Naive thymus-derived CD8-positive, alpha-beta T cell (primary cell): ENCODE measurements at regions not wholly inside any gene's neighbourhood (a gene's known extent, or its start where the extent isn't known, plus 50 kb on each side); places are given as distances from the start of the nearest gene placed in this dataset.

Experiments
- ATAC-seq, 2 donors: fragments of 150-1000 bp; cut with Tn5 transposase in 1 of 2; sonication (Bioruptor Pico), chemical (Tn5 transposase) in 1 of 2; 1 replicate in 1 of 2; 2 replicates in 1 of 2; pipeline ENCODE4 v1.10.0; 2021; ENCODE audit warnings: mild to moderate bottlenecking in 2 of 2, moderate library complexity in 2 of 2
- POLR2A ChIA-PET: fragments of 350-600 bp; sonication (Branson Sonifier 250); formaldehyde crosslinking; loops from one replicate; lab custom pipeline; 2021; ENCODE audit warnings: antibody characterized with exemption; lab: Charles Lee
- DNase-seq, 10 donors: peaks; one replicate each; pipeline versions ENCODE4 v3.0.0 to v3.0.0-alpha.2; 2020 to 2022
- H3K27ac Mint-ChIP-seq, 10 donors: one replicate each; pipeline ENCODE4 v1.8.0; 2020 to 2022; ENCODE audit warnings: mild to moderate bottlenecking in 10 of 10, mixed read lengths in 10 of 10, moderate library complexity in 4 of 10, inconsistent platforms in 1 of 10
- H3K27me3 Mint-ChIP-seq, 5 donors: one replicate each; pipeline ENCODE4 v1.8.0; 2021 to 2022; ENCODE audit warnings: mixed read lengths in 5 of 5
- H3K36me3 Mint-ChIP-seq, 3 donors: one replicate each; pipeline ENCODE4 v1.8.0; 2020 to 2022; ENCODE audit warnings: mixed read lengths in 3 of 3, mild to moderate bottlenecking in 2 of 3, inconsistent platforms in 1 of 3
- H3K4me1 Mint-ChIP-seq, 4 donors: one replicate each; pipeline ENCODE4 v1.8.0; 2021 to 2022; ENCODE audit warnings: mixed read lengths in 4 of 4
- H3K4me3 Mint-ChIP-seq, 10 donors: one replicate each; pipeline ENCODE4 v1.8.0; 2020 to 2022; ENCODE audit warnings: mild to moderate bottlenecking in 10 of 10, mixed read lengths in 10 of 10, moderate library complexity in 6 of 10, inconsistent platforms in 1 of 10
- H3K9me3 Mint-ChIP-seq, 9 donors: one replicate each; pipeline ENCODE4 v1.8.0; 2020 to 2022; ENCODE audit warnings: mixed read lengths in 9 of 9, mild to moderate bottlenecking in 3 of 9, inconsistent platforms in 1 of 9, moderate library complexity in 1 of 9

GRCh38 chr6:113756290-113756665 is 100.9 kb upstream of the MARCKS start:
- Mint-ChIP-seq H3K4me1 (no peaks in the 10 kb centered on the region), H3K9me3 (peaks cover 0 to 2% (median 0%) of the 10 kb centered on the region in 9 donors), H3K27ac (no peak overlapping the region), H3K36me3 (no peaks in the 10 kb centered on the region), H3K4me3 (no peak overlapping the region), H3K27me3 (no peaks in the 10 kb centered on the region)
- POLR2A ChIA-PET = no interaction called here
- ATAC-seq = no peak
- DNase-seq = no peak

DNA sequence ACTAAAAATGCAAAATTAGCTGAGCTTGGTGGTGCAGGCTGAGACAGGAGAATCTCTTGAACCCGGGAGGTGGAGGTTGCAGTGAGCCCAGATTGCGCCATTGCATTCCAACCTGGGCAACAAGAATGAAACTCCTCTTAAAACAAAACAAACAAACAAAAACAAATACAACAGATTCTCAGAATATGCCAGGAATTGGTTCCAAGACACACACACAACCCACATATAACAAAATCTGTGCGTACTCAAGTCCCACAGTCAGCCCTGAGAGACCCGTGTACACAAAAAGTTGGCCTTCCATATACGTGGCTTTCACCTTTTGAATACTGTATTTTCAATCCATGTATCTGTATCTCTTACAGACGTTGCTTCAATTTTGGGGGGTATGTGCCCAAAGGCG is 98.9 kb upstream of the MARCKS start:
- H3K27me3 Mint-ChIP-seq = no peaks in the 10 kb centered on the region
- no peak overlapping the region for H3K27ac Mint-ChIP-seq
- ATAC-seq = no peak

GRCh38 chr6:113758826-113759574 is 98.1 kb upstream of the MARCKS start:
- Mint-ChIP-seq H3K36me3 (no peaks in the 10 kb centered on the region), H3K4me1 (no peaks in the 10 kb centered on the region), H3K27me3 (peaks cover 0 to 2% (median 0%) of the 10 kb centered on the region in 5 donors), H3K4me3 (no peak overlapping the region), H3K9me3 (peaks cover 0 to 2% (median 0%) of the 10 kb centered on the region in 9 donors), H3K27ac (no peak overlapping the region)
- POLR2A ChIA-PET = no interaction called here
- DNase-seq = no peak
- ATAC-seq = no peak

More for the DNA sequence above, 98.9 kb upstream of the MARCKS start:
- peaks cover 0 to 2% (median 0%) of the 10 kb centered on the region in 9 donors for H3K9me3 Mint-ChIP-seq
- H3K4me3 Mint-ChIP-seq = no peak overlapping the region
- no peak for DNase-seq
- no peaks in the 10 kb centered on the region for H3K36me3 Mint-ChIP-seq
- H3K4me1 Mint-ChIP-seq = no peaks in the 10 kb centered on the region
- POLR2A ChIA-PET = no interaction called here

DNA sequence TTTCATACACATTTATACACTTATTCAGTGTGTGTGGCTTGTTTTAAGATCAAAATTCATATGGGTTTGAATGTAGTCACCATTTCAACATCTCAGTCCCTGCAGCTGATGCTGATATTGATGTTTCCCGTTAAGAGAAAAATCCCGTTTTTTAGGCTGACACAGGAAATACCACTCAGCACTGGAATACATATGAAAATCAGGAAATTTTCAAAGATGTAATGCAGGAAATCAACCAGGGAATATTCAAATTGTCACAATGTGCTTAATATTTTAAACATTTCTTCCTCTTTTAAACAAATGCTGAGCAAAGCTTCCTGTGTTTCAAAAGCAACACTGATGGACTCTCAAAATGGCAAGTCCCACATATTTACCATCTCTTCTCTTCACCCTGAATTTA is 94.5 kb upstream of the MARCKS start:
- Mint-ChIP-seq H3K9me3 (peaks cover 0 to 2% (median 0%) of the 10 kb centered on the region in 9 donors), H3K4me1 (no peaks in the 10 kb centered on the region), H3K36me3 (no peaks in the 10 kb centered on the region), H3K4me3 (no peak overlapping the region), H3K27me3 (peaks cover 0 to 2% (median 0%) of the 10 kb centered on the region in 5 donors), H3K27ac (no peak overlapping the region)
- ATAC-seq (no peak), DNase-seq (no peak)
- POLR2A ChIA-PET = no interaction called here

DNA sequence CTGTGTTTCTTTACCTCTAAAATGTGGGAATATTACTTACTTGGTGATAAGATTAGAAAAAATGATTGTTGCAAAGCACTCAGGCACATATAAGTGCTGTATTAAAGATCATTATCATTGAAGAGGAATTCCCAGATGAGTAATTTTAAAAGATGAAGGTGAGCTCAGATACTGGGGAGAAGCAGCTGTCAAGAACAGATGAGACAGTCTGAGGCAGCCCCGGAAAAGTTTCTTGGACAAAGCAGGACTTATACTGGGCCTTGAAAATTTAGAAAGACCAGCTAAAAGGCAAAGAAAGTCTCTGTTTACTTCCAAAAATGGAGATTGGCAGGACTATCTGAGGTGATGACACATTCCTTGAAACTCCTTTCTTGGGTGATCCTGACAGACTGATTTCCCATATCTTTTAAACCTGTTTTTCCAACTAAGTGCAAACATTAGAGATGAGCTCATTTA is 93.8 kb upstream of the MARCKS start:
- ATAC-seq = no peak
- no peak overlapping the region for H3K4me3 Mint-ChIP-seq

DNA sequence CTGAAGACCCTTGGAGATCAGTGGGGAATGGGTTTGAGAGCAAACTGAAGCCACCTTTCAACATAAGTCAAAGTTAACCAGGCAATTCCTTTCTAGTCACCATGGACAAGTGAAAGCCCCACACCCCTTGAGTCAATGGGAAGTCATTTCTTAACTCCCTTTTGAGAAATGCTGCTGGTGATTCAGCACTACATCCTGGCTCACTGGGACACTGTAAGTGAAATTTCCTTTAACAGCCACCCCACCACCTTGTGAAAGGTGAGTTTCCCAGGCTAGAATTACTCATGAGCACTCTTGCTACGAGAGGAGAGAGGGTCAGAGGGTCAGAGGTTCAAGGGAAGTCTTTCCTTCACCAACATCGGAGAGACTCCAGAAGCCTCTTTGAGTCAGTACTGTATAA is 93.3 kb upstream of the MARCKS start:
- POLR2A ChIA-PET = no interaction called here
- Mint-ChIP-seq H3K9me3 (peaks cover 0 to 2% (median 0%) of the 10 kb centered on the region in 9 donors), H3K4me1 (no peaks in the 10 kb centered on the region), H3K27me3 (peaks cover 0 to 2% (median 0%) of the 10 kb centered on the region in 5 donors), H3K36me3 (no peaks in the 10 kb centered on the region), H3K4me3 (no peak overlapping the region), H3K27ac (no peak overlapping the region)
- no peak for ATAC-seq
- no peak for DNase-seq

More for the DNA sequence above, 93.8 kb upstream of the MARCKS start:
- H3K36me3 Mint-ChIP-seq = no peaks in the 10 kb centered on the region
- POLR2A ChIA-PET = no interaction called here
- H3K27ac Mint-ChIP-seq = no peak overlapping the region
- peaks cover 0 to 2% (median 0%) of the 10 kb centered on the region in 9 donors for H3K9me3 Mint-ChIP-seq
- DNase-seq = no peak
- H3K27me3 Mint-ChIP-seq = peaks cover 0 to 2% (median 0%) of the 10 kb centered on the region in 5 donors
- no peaks in the 10 kb centered on the region for H3K4me1 Mint-ChIP-seq

DNA sequence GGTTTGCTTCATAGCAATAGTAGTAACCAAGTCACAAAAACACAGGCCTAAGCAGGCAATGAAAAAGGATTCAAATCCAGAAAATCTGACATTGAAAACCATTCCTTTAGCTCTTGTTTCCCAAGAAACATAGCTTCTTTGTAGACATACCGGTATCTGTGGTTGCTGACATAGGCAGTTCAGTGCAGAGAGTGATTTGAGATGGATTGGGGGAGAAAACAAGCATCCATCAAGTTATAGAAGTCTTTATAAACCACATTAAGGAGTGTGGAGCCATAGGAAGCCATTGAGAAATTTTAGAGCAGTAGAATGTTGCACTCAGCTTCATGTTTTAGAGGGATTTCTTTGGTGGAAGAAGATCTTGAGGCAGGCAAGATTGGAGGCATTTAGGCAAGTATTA is 91.2 kb upstream of the MARCKS start:
- Mint-ChIP-seq H3K4me3 (no peak overlapping the region), H3K27me3 (peaks cover 0 to 2% (median 0%) of the 10 kb centered on the region in 5 donors), H3K4me1 (no peaks in the 10 kb centered on the region), H3K9me3 (peaks cover 0 to 2% (median 0%) of the 10 kb centered on the region in 9 donors), H3K36me3 (no peaks in the 10 kb centered on the region), H3K27ac (no peak overlapping the region)
- POLR2A ChIA-PET = no interaction called here
- no peak for ATAC-seq
- DNase-seq = no peak

GRCh38 chr6:113767985-113768384 is 89.2 kb upstream of the MARCKS start:
- Mint-ChIP-seq H3K27me3 (peaks cover 0 to 2% (median 0%) of the 10 kb centered on the region in 5 donors), H3K36me3 (no peaks in the 10 kb centered on the region), H3K9me3 (no peaks in the 10 kb centered on the region), H3K27ac (no peak overlapping the region), H3K4me3 (no peak overlapping the region), H3K4me1 (no peaks in the 10 kb centered on the region)
- POLR2A ChIA-PET = no interaction called here
- no peak for DNase-seq
- no peak for ATAC-seq

GRCh38 chr6:113772961-113773360 is 84.2 kb upstream of the MARCKS start:
- H3K27me3 Mint-ChIP-seq = peaks cover 0 to 2% (median 0%) of the 10 kb centered on the region in 5 donors
- no peaks in the 10 kb centered on the region for H3K9me3 Mint-ChIP-seq
- H3K27ac Mint-ChIP-seq = no peak overlapping the region
- POLR2A ChIA-PET = no interaction called here
- H3K4me3 Mint-ChIP-seq = no peak overlapping the region
- ATAC-seq (no peak), DNase-seq (no peak)
- H3K36me3 Mint-ChIP-seq = no peaks in the 10 kb centered on the region
- no peaks in the 10 kb centered on the region for H3K4me1 Mint-ChIP-seq

DNA sequence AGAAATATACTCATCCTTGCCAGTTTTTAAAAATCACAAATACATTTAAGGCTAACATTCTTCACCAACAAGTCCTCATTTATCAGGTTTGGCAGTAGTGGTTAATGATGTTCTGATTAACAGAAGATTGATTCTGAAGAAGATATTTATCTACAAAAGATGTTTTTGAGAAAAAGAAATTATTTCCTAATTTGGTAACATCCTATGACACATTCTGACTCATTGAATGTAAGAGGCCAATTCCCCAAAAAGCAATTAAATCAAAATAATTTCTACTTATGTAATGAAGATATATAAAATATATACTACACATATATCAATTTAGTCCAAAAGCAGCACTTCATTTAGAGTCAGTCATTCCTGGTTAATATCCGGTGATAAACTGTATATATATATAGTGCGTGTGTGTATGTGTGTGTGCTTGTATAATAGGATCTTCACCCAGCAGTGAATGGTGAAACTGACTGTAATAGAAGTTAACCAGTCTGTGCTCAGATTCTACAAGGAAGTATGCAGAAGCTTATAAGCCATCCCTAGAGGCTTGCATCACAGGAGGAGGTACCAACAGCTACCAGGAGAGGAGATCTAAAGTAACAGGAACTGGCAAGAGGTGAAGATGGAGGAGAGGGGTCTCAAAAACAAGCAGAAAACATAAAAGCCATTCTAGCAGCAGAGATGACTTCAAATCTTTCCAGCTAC is 82.9 kb upstream of the MARCKS start:
- DNase-seq (no peak), ATAC-seq (no peak)
- Mint-ChIP-seq H3K4me1 (no peaks in the 10 kb centered on the region), H3K36me3 (no peaks in the 10 kb centered on the region), H3K27me3 (peaks cover 0 to 2% (median 0%) of the 10 kb centered on the region in 5 donors), H3K4me3 (no peak overlapping the region), H3K9me3 (no peaks in the 10 kb centered on the region), H3K27ac (no peak overlapping the region)
- POLR2A ChIA-PET = no interaction called here

GRCh38 chr6:113776998-113777397 is 80.1 kb upstream of the MARCKS start:
- Mint-ChIP-seq H3K27me3 (peaks cover 0 to 2% (median 0%) of the 10 kb centered on the region in 5 donors), H3K9me3 (no peaks in the 10 kb centered on the region), H3K36me3 (no peaks in the 10 kb centered on the region), H3K4me3 (no peak overlapping the region), H3K4me1 (no peaks in the 10 kb centered on the region), H3K27ac (no peak overlapping the region)
- no peak for ATAC-seq
- DNase-seq = no peak
- POLR2A ChIA-PET = no interaction called here

- H3K27me3 Mint-ChIP-seq = peaks cover 0 to 2% (median 0%) of the 10 kb centered on the region in 5 donors
- DNase-seq = no peak
- H3K4me1 Mint-ChIP-seq = no peaks in the 10 kb centered on the region
- H3K4me3 Mint-ChIP-seq = no peak overlapping the region
- POLR2A ChIA-PET = no interaction called here
- no peak overlapping the region for H3K27ac Mint-ChIP-seq
- no peaks in the 10 kb centered on the region for H3K36me3 Mint-ChIP-seq
- no peaks in the 10 kb centered on the region for H3K9me3 Mint-ChIP-seq
- ATAC-seq = no peak
Measured at GRCh38 chr6:113777601-113778000, 79.5 kb upstream of the MARCKS start.

GRCh38 chr6:113779656-113780055 is 77.5 kb upstream of the MARCKS start:
- no peak for ATAC-seq
- Mint-ChIP-seq H3K27me3 (no peaks in the 10 kb centered on the region), H3K9me3 (no peaks in the 10 kb centered on the region), H3K27ac (no peak overlapping the region), H3K4me3 (no peak overlapping the region), H3K36me3 (no peaks in the 10 kb centered on the region), H3K4me1 (no peaks in the 10 kb centered on the region)
- DNase-seq = no peak
- POLR2A ChIA-PET = no interaction called here
